GM19468 (cell line): ENCODE measurements at regions not wholly inside any gene's neighbourhood (a gene's known extent, or its start where the extent isn't known, plus 50 kb on each side); places are given as distances from the start of the nearest gene placed in this dataset.
"Not testable (repeated sequence)": the region's sequence is repeated elsewhere in the genome, so short reads cannot be mapped to it uniquely, and the experiment has no call there.

Experiments used
- ATAC-seq: cut with Tn5 transposase; IDR thresholded peaks from one replicate; pipeline ENCODE4 v1.9.1; 2021; ENCODE audit warnings: mild to moderate bottlenecking, moderate library complexity, moderate number of reproducible peaks; ENCODE audit not compliant: unreplicated experiment; ENCODE audit errors: extremely low read depth

GRCh38 chr20:22810626-22811569, 224.2 kb upstream of the SSTR4 start:
- no peak for ATAC-seq

- ATAC-seq = no peak
Observed at GRCh38 chr20:22814471-22815205, 220.5 kb upstream of the SSTR4 start.

GRCh38 chr20:22815206-22815551, 219.9 kb upstream of the SSTR4 start:
- no peak for ATAC-seq

- ATAC-seq = no peak
Observed at GRCh38 chr20:22815603-22816315, 219.4 kb upstream of the SSTR4 start.

GRCh38 chr20:22818636-22819035, 216.5 kb upstream of the SSTR4 start:
- no peak for ATAC-seq

GRCh38 chr20:22819112-22819511, 216.0 kb upstream of the SSTR4 start:
- ATAC-seq = no peak

- no peak for ATAC-seq
Observed at GRCh38 chr20:22819784-22820183, 215.3 kb upstream of the SSTR4 start.

- ATAC-seq = no peak
Observed at GRCh38 chr20:22821081-22821727, 213.9 kb upstream of the SSTR4 start.

- ATAC-seq = no peak
Observed at GRCh38 chr20:22821796-22822195, 213.3 kb upstream of the SSTR4 start.

GRCh38 chr20:22823119-22823518, 212.0 kb upstream of the SSTR4 start:
- no peak for ATAC-seq

- ATAC-seq = no peak
Observed at GRCh38 chr20:22824077-22824476, 211.0 kb upstream of the SSTR4 start.

GRCh38 chr20:22825076-22825475, 210.0 kb upstream of the SSTR4 start:
- ATAC-seq = no peak

- ATAC-seq = no peak
Observed at GRCh38 chr20:22825546-22825945, 209.6 kb upstream of the SSTR4 start.

GRCh38 chr20:22826306-22827230, 208.5 kb upstream of the SSTR4 start:
- ATAC-seq = no peak

- no peak for ATAC-seq
Observed at GRCh38 chr20:22827916-22828315, 207.2 kb upstream of the SSTR4 start.

GRCh38 chr20:22829356-22829755, 205.8 kb upstream of the SSTR4 start:
- no peak for ATAC-seq

GRCh38 chr20:22830138-22830537, 205.0 kb upstream of the SSTR4 start:
- ATAC-seq = no peak

- not testable (repeated sequence) for ATAC-seq
Observed at GRCh38 chr20:22830715-22831114, 204.4 kb upstream of the SSTR4 start.

- no peak for ATAC-seq
Observed at GRCh38 chr20:22833851-22834250, 201.3 kb upstream of the SSTR4 start.
